HEK293T (cell line): ENCODE measurements at regions not wholly inside any gene's neighbourhood (a gene's known extent, or its start where the extent isn't known, plus 50 kb on each side); places are given as distances from the start of the nearest gene placed in this dataset.

Experiments
- ARNT ChIP-seq: fragments of 450-650 bp; IDR thresholded peaks from 2 replicates; pipeline ENCODE4 v1.6.1; 2017; ENCODE audit warnings: mild to moderate bottlenecking
- BHLHE40 ChIP-seq: fragments of 450-650 bp; IDR thresholded peaks from 2 replicates; pipeline ENCODE4 v1.6.1; 2016; ENCODE audit warnings: mild to moderate bottlenecking, moderate library complexity, borderline replicate concordance
- CTBP1 ChIP-seq: fragments of 450-650 bp; IDR thresholded peaks from 2 replicates; pipeline ENCODE4 v1.6.1; 2016; ENCODE audit warnings: borderline replicate concordance
- ELF4 ChIP-seq: fragments of 450-650 bp; IDR thresholded peaks from 2 replicates; pipeline ENCODE4 v1.6.1; 2017; ENCODE audit warnings: antibody characterized with exemption
- FOXA1 ChIP-seq: fragments of 450-650 bp; IDR thresholded peaks from 2 replicates; pipeline ENCODE4 v1.6.1; 2016; ENCODE audit warnings: mild to moderate bottlenecking
- FOXK2 ChIP-seq: fragments of 450-650 bp; IDR thresholded peaks from 2 replicates; pipeline ENCODE4 v1.6.1; 2016; ENCODE audit warnings: mild to moderate bottlenecking
- FOXM1 ChIP-seq: fragments of 450-650 bp; IDR thresholded peaks from 2 replicates; pipeline ENCODE4 v1.6.1; 2017; ENCODE audit warnings: mild to moderate bottlenecking, borderline replicate concordance
- LEF1 ChIP-seq: fragments of 450-650 bp; IDR thresholded peaks from 2 replicates; pipeline ENCODE4 v1.6.1; 2017; ENCODE audit warnings: mild to moderate bottlenecking, borderline replicate concordance
- NFRKB ChIP-seq: fragments of 450-650 bp; IDR thresholded peaks from 2 replicates; pipeline ENCODE4 v1.6.1; 2016; ENCODE audit warnings: mild to moderate bottlenecking, moderate library complexity
- PKNOX1 ChIP-seq: fragments of 450-650 bp; IDR thresholded peaks from 2 replicates; pipeline ENCODE4 v1.6.1; 2016
- SP1 ChIP-seq: fragments of 450-650 bp; IDR thresholded peaks from 2 replicates; pipeline ENCODE4 v1.6.1; 2017
- SUZ12 ChIP-seq: fragments of 450-650 bp; IDR thresholded peaks from 2 replicates; pipeline ENCODE4 v1.6.1; 2016; ENCODE audit warnings: mild to moderate bottlenecking
- TARDBP ChIP-seq: fragments of 450-650 bp; IDR thresholded peaks from 2 replicates; pipeline ENCODE4 v1.6.1; 2016
- ZNF384 ChIP-seq: fragments of 450-650 bp; IDR thresholded peaks from 2 replicates; pipeline ENCODE4 v1.6.1; 2016

- no peak for TF ChIP-seq TARDBP
- no peak for TF ChIP-seq LEF1
- TF ChIP-seq FOXA1: no peak
- TF ChIP-seq ARNT: no peak
- no peak for TF ChIP-seq BHLHE40
- TF ChIP-seq SUZ12: no peak
- TF ChIP-seq FOXK2: no peak
- TF ChIP-seq ELF4: no peak
- no peak for TF ChIP-seq PKNOX1
- TF ChIP-seq SP1: no peak
- TF ChIP-seq FOXM1: no peak
- TF ChIP-seq CTBP1: no peak
- no peak for TF ChIP-seq ZNF384
- no peak for TF ChIP-seq NFRKB
Measured at GRCh38 chr6:56786256-56786655, 143.6 kb upstream of the DST start.
